ENCODE measurements at regions not wholly inside any gene's neighbourhood (a gene's known extent, or its start where the extent isn't known, plus 50 kb on each side); places are given as distances from the start of the nearest gene placed in this dataset.

GRCh38 chr13:85486663-85487062 lies 312.6 kb downstream of the SLITRK6 start:
- Histone ChIP-seq H2AFZ (ENCODE audit: low read length) (no peak overlapping the region), H3K4me2 (ENCODE audit: low read depth, low read length, poor library complexity, severe bottlenecking) (no peak overlapping the region), H4K20me1 (ENCODE audit: insufficient read depth, low read length, poor library complexity, severe bottlenecking) (no peaks in the 10 kb centered on the region), H3K4me3 (ENCODE audit: low read length, poor library complexity, severe bottlenecking) (no peak overlapping the region), H3K9me2 (replicated peaks; ENCODE audit: low read depth, low read length) (no peaks in the 10 kb centered on the region), H3K9me3 (ENCODE audit: insufficient read depth, low read depth, low read length) (no peaks in the 10 kb centered on the region), H3K27me3 (ENCODE audit: insufficient read depth, low read length, poor library complexity, severe bottlenecking) (no peaks in the 10 kb centered on the region), H3K4me1 (ENCODE audit: insufficient read depth, low read length, poor library complexity, severe bottlenecking) (no peaks in the 10 kb centered on the region), H3K9ac (ENCODE audit: low read depth, low read length, poor library complexity, severe bottlenecking) (no peak overlapping the region), H3F3A (ENCODE audit: low read depth) (no peaks in the 10 kb centered on the region), H3K36me3 (ENCODE audit: insufficient read depth, low read length) (no peaks in the 10 kb centered on the region), H3K79me2 (ENCODE audit: insufficient read depth, low read length) (no peaks in the 10 kb centered on the region)
- TF ChIP-seq CTCF (conservative IDR thresholded peaks at IDR 0.05; ENCODE audit: low read length) (no peak), EZH2phosphoT487 (IDR thresholded peaks at IDR 0.05; ENCODE audit: borderline replicate concordance) (no peak)

- no peak overlapping the region for H3K9ac ChIP-seq (ENCODE audit: low read depth, low read length, poor library complexity, severe bottlenecking)
- H3K9me3 ChIP-seq (ENCODE audit: insufficient read depth, low read depth, low read length): no peaks in the 10 kb centered on the region
- H3K4me3 ChIP-seq (ENCODE audit: low read length, poor library complexity, severe bottlenecking): no peak overlapping the region
- no peaks in the 10 kb centered on the region for H3K4me1 ChIP-seq (ENCODE audit: insufficient read depth, low read length, poor library complexity, severe bottlenecking)
- no peak overlapping the region for H3K4me2 ChIP-seq (ENCODE audit: low read depth, low read length, poor library complexity, severe bottlenecking)
- no peaks in the 10 kb centered on the region for H3K9me2 ChIP-seq (replicated peaks; ENCODE audit: low read depth, low read length)
- H4K20me1 ChIP-seq (ENCODE audit: insufficient read depth, low read length, poor library complexity, severe bottlenecking): no peaks in the 10 kb centered on the region
- no peak overlapping the region for H2AFZ ChIP-seq (ENCODE audit: low read length)
- no peaks in the 10 kb centered on the region for H3K27me3 ChIP-seq (ENCODE audit: insufficient read depth, low read length, poor library complexity, severe bottlenecking)
- no peaks in the 10 kb centered on the region for H3K36me3 ChIP-seq (ENCODE audit: insufficient read depth, low read length)
- TF ChIP-seq CTCF (conservative IDR thresholded peaks at IDR 0.05; ENCODE audit: low read length) (no peak), EZH2phosphoT487 (IDR thresholded peaks at IDR 0.05; ENCODE audit: borderline replicate concordance) (no peak)
- H3K79me2 ChIP-seq (ENCODE audit: insufficient read depth, low read length): no peaks in the 10 kb centered on the region
- H3F3A ChIP-seq (ENCODE audit: low read depth): no peaks in the 10 kb centered on the region
These were observed 326.1 kb downstream of the SLITRK6 start for GRCh38 chr13:85473144-85473543.

GRCh38 chr13:85469320-85469719 lies 329.9 kb downstream of the SLITRK6 start:
- H4K20me1 ChIP-seq (ENCODE audit: insufficient read depth, low read length, poor library complexity, severe bottlenecking): no peaks in the 10 kb centered on the region
- H3K4me3 ChIP-seq (ENCODE audit: low read length, poor library complexity, severe bottlenecking): no peak overlapping the region
- no peaks in the 10 kb centered on the region for H3K27me3 ChIP-seq (ENCODE audit: insufficient read depth, low read length, poor library complexity, severe bottlenecking)
- TF ChIP-seq CTCF (conservative IDR thresholded peaks at IDR 0.05; ENCODE audit: low read length): no peak
- no peak for TF ChIP-seq EZH2phosphoT487 (IDR thresholded peaks at IDR 0.05; ENCODE audit: borderline replicate concordance)
- H3K36me3 ChIP-seq (ENCODE audit: insufficient read depth, low read length): no peaks in the 10 kb centered on the region
- no peaks in the 10 kb centered on the region for H3K9me2 ChIP-seq (replicated peaks; ENCODE audit: low read depth, low read length)
- H3K4me2 ChIP-seq (ENCODE audit: low read depth, low read length, poor library complexity, severe bottlenecking): no peak overlapping the region
- H3K9me3 ChIP-seq (ENCODE audit: insufficient read depth, low read depth, low read length): no peaks in the 10 kb centered on the region
- H3F3A ChIP-seq (ENCODE audit: low read depth): no peaks in the 10 kb centered on the region
- no peak overlapping the region for H2AFZ ChIP-seq (ENCODE audit: low read length)
- H3K4me1 ChIP-seq (ENCODE audit: insufficient read depth, low read length, poor library complexity, severe bottlenecking): no peaks in the 10 kb centered on the region
- no peak overlapping the region for H3K9ac ChIP-seq (ENCODE audit: low read depth, low read length, poor library complexity, severe bottlenecking)
- H3K79me2 ChIP-seq (ENCODE audit: insufficient read depth, low read length): no peaks in the 10 kb centered on the region
